Activated T-cell treated with anti-CD3 and anti-CD28 coated beads for 4 hours (primary cell): ENCODE measurements at regions not wholly inside any gene's neighbourhood (a gene's known extent, or its start where the extent isn't known, plus 50 kb on each side); places are given as distances from the start of the nearest gene placed in this dataset.
"Not testable (repeated sequence)": the region's sequence is repeated elsewhere in the genome, so short reads cannot be mapped to it uniquely, and the experiment has no call there.

Experiments used
- DNase-seq: peaks from one replicate; pipeline ENCODE4 v3.0.0-alpha.2; 2020

DNA sequence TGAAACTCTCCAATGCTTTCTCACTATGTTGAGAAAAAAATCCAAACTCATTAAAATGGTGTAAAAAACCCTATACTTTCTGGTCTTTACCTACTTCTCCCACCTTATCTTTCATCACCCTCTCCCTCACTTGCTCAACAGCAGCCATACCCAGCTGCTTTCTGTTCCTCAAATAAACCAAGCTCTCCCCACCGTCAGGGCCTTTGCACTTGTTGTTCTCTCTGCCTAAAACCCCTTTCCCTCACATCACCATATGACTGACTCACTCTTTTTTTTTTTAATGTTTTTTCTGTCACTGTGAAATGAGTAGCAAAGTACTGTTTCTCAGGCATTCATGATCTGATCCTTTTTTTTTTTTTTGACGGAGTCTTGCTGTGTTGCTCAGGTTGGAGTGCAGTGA, 122.3 kb upstream of the TMEM164 start:
- DNase-seq: no peak

DNA sequence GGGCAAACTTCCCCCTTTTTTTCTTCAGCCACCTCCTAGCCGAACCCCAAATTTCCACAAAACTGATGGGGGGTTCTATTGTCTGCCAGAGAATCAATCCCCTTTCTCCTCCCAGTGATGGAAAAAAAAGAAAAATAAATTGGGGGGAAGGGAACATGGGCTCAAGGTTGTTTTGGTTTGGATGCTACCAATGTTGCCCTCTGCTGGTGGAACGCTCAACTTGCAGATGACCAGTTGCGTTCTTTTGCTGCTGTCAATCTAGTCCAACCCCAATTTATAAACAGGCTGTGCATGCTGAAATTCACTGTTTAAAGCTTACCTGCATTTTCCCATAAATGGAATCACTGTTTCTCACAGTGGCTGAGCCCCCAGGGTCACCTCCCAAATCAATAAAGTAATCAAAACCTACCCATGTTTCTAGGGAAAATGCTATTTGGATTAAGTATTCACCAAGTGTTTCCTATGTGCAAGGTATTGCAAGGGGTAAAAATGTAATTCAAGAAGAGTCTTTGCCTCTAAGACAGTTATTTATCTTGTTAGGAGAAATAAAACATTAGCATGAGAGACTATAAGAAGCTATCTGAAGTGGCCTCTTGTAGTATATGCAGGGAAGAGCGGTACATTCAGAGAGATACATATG, 116.7 kb upstream of the TMEM164 start:
- DNase-seq: peak; percentile 0

DNA sequence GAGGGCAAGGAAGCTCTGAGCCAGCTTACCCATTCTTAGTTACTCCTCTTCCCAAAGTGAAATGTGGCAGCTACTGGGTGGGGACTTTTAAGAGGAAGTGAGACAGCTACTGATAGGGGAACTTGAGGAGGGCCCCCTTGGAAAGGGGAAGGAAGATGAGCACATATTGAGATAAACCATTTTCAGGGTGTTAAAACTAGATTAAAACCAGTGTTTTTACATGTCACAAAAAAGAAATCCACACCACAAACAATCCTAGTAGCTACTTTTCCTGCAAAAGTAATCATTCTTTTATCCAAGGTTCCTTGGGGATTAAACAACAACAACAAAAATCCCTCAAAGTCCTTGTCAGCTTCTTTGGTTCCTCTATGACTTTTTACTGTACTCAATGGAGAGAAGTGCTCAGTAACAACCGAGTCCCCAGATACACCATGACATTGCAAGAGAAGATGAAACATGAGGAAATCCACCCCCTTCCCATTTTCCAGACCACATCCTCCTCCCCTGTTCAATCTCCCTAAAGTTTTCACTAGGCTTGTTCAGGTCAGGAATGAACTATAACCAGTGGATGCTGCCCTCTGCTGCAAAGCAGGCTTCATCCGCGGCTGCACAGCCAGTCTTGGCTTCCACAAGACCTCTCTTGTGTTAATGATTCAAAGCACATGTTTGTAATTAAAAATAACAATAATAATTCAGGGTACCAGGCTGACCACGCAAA, 113.5 kb upstream of the TMEM164 start:
- no peak for DNase-seq

DNA sequence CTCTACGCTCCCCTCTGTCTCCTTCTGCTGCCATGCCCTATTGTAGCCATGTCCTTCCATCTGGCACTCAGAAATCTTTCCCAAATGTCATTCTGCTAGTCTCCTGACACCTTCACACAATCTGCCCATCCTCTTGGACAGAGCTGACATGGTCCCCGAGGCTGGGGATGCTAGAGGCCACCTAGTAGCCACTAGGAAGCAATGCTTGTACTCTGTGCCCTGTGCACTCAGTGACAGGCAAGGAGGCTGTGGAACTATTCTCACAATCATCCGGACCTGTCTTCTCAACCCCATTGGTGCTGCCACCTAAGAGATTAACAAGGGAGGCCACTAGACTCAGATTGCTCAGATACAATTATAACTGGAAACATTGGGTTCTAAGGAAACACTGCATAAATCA, 112.6 kb upstream of the TMEM164 start:
- no peak for DNase-seq

DNA sequence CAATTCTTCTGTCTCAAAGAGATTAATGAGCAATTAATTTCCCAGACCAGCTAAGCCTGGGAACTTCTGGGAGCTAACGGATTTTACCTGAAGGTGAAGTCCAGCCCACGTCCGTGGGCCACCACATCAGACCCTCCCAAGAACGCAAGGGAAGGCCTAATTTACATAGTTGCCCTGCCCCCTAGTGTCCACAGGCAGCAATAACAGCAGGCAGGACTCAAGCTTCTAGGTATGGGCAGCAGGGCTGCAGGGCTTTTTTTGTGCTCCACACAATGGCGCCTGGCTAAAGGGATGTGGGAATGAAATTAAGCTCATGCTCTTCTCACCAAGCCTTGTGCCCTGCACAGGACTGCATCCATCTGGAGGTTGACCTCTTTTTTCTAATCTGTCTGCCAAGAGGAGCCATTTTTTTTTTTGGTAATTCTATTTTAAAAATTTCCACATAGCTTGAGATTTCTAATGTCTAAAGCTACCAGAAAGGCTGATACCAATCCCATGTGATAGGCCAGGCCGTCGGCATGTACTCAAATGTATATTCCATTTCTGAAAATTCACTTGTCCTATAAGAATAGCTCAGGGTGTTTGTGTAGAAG, 111.9 kb upstream of the TMEM164 start:
- DNase-seq: peak; percentile 24

DNA sequence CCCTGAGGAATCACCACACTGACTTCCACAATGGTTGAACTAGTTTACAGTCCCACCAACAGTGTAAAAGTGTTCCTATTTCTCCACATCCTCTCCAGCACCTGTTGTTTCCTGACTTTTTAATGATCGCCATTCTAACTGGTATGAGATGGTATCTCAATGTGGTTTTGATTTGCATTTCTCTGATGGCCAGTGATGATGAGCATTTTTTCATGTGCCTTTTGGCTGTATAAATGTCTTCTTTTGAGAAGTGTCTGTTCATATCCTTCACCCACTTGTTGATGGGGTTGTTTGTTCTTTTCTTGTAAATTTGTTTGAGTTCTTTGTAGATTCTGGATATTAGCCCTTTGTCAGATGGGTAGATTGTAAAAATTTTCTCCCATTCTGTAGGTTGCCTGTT, 106.9 kb upstream of the TMEM164 start:
- not testable (repeated sequence) for DNase-seq

DNA sequence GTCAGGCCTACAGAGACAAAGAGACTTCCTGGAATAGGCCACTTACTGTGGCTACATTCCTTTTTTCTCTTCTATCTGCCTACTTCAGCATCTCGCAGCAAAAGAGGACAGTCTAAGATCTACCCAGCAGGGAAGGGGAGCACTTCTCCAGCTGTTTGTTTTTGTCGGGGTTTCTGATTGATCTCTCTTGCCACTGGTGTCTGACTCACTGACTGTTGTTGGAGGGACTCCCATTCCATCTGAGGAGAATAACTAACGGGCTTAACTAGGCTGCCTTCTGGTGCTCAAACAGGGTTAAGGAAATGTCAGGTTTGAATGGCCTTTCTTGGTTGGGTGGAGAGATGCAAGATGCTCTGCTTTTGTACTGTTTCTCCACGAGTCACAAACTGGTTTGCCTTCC, 100.2 kb upstream of the TMEM164 start:
- DNase-seq: no peak

DNA sequence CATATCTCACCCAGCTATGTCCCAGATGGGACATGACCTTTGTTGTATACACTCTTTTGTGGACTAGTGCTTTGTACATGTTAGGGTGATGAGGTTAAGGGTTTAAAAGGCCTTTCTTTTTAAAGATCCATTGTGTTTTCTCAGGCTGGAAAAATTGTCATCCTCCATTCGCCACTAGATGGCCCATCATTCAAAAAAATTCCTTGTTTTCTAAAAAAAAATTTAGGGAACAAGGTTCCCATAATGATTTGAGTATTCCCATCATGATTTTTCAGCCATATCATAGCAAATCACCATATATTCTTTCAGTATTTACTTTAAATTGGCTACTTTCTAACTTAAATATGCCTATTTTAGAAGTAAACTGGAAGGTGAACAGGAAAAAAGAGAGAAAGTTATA, 91.9 kb upstream of the TMEM164 start:
- no peak for DNase-seq

DNA sequence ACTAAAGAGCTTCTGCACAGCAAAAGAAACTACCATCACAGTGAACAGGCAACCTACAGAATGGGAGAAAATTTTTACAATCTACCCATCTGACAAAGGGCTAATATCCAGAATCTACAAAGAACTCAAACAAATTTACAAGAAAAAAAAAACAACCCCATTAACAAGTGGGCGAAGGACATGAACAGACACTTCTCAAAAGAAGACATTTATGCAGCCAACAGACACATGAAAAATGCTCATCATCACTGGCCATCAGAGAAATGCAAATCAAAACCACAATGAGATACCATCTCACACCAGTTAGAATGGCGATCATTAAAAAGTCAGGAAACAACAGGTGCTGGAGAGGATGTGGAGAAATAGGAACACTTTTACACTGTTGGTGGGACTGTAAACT, 89.9 kb upstream of the TMEM164 start:
- DNase-seq: not testable (repeated sequence)

DNA sequence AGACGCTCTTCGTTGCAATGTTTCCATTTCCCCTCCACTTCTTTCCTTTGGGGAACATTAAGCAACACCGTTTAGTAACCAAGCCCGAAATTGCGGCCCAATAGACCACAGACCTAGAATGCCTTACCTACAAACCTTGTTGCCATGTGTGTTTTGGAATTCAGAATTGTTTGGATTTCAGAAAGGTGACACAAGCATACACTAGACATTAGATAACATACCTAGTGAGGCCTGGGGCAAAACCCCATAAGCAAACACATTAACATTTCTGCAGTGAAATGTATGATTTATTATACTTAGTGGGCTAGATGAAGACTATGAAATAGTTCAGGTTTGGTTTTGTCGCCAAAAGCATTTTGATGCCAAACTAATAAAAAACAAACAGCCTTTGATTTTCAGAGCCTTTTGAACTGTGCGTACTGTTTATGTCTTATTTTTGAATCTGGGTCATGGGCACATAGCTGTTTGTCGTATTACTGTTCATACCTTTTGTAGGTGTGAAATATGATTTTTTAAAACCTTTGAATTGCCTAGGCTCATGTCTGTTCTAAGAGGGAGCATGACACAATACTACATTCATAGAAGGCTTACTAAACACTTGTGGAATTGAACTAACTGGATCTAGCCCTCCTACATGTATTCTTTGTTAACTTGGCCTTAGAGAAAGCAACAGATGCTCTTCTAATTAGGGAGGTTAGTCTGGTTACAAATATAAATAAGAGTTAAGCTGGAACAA, 88.6 kb upstream of the TMEM164 start:
- DNase-seq: no peak

DNA sequence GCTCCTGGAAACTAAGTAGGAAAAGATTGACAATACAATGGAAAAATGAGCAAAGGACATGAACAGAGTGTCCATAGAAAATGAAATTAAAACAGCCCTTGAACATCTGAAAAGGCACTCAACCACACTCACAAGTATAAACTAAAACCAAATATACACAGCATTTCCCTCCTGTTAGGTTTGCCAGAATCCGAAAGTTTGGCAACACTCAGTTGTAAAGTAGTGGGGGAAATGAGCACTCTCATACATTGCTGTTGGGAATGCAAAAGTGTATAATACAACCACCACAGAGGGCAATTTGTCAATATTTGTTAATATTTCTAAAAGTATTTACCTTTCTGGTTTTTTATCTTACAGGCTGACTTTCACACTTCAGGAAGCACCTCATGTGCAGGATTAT, 84.2 kb upstream of the TMEM164 start:
- no peak for DNase-seq

DNA sequence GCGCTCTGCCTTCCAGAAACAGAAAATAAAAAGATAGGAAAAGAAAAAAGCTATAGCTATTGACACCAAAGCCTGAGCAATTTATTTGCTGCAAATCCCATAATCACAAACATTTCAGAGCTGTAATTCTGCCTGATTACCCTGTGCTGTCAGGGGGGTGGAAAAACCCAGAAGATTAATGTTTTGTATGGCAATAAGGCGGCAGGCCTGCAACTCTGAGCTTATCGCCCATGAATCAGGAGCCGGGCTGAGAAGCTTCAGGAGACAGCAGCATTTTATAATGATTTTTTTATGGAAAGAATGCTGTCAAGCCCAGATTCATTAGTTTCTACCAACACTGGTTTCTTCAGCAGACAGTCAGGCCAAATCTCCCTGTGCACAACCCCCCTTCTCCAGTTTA, 82.6 kb upstream of the TMEM164 start:
- no peak for DNase-seq

DNA sequence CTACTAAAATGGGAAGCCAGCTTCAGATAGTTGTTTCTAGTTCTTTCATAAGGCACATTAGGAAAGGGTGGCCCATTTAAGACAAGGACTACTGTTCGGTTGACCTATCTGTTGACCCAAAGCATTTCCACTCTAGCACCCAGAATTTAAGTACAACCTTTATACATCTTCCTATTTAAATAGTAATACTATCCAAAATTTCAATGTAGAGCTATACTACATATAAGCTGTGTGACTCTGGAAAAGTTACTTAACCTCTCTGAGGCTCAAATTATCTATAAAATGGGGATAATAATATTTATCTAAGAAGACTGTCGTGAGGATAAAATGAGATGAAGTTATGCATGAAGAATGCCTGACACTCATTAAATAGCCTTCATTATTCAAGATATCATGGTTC, 82.0 kb upstream of the TMEM164 start:
- DNase-seq: no peak

DNA sequence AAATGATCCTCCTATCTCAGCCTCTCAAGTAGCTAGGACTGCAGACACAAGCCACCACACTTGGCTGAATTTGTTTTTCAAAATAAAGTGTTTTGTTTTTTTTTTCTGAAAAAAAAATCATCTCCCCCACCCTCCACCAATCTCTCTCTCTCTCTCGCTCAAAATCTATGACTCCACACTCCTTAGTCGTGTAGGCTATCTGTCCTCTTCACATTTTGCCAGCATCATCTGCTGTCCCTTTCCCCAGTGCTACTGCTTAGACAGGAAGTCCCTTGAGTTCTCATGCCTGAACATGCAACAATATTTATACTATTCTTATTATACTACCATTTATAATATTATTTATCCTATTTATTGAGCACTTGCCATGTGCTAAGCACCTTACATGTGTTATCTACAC, 80.7 kb upstream of the TMEM164 start:
- DNase-seq: no peak

DNA sequence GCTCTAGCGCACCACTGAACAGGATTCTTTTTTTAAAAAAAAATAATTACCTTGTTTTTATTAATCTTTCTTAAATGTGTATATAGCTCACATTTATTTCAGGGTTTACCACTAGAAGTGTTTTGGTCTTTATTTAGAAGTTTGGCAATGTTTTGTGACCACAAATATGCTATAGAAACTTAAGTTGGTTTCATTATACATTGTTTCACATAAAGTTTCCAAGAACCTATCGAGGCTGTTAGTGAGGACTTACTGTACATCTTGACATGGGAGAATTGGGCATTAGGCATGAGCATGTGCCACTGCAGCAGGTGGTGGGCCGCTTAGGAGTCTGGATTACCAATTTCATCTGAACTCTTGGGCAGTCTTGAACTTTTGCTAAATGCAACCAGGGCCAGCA, 77.9 kb upstream of the TMEM164 start:
- DNase-seq: not testable (repeated sequence)

DNA sequence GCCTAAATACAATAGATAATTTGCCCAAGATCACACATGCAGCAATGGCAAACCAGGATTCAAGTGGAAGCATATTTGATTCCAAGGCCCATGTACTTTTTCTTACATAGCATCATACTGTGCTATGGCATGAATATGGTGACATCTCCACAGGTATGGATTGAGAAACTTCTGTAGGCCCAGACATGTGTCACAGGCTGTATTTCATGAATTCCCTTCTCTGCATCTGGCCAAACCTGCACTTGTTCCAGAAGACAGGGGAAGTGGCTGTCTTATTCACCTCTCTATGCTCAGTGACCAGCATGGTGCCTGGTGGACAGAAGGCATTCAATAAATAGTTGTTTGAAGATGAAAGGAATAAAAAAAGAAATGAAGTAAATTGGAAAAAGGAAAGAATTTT, 77.3 kb upstream of the TMEM164 start:
- DNase-seq: no peak

DNA sequence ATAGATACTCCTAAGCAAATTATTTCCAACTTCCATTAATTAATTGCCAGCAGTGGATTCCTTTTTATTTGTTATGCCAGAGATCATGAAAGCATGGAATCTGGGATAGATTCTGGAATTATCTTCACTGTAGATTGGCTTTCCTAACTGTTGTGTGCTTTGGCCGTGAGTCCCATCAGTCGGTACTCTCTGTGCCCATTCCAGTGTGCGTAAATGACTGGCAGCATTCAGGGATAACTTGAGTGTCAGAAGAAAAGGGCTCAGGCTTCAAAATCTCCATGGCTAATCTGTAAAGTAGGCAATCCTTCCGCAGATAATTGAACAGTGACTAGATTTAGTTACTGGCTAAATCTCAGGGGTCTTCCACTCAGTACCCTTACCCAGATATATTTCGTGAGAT, 76.8 kb upstream of the TMEM164 start:
- no peak for DNase-seq

DNA sequence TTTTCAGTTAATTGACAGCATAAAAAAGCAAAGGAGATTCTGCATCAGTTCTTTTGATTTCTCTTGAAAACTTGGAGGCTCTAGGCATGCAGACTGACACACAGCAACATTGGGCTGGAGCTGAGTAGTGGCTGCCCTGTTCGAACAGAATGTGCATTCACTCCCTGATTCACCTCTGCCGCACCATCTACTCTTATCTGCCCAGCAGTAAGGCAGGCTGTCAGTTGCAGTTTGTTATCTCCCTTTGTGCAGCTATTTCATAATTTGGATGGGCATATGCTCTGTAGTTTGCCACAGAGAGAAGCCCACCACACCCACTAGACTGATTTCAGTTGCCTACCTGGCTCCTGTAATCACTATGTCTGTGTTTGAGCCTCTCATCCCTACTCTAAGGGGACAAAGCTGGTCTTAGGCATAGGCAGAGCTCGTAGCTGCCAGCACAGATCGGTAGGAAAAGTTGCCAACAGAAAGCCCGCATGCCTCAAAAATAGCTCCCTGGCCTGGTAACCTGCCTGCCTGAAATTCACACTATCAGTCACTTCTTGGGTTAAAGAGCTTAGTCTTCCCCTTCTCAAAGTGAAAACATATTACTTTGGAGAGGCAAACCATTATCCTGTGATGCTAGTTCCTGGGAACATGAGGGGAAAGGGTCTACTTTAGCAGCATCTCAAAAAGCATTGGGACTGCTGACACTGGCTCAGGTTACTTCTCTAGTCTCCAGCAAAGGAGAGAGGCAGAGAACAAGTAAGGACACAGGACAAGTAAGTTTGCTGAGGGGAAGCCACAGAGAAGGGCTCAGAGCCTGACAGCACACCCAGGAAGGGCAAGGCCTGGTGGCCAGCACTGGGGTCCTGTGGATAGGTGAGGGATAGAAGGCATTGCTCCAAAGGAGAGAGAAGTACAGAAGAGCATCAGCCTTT, 75.9 kb upstream of the TMEM164 start:
- no peak for DNase-seq

DNA sequence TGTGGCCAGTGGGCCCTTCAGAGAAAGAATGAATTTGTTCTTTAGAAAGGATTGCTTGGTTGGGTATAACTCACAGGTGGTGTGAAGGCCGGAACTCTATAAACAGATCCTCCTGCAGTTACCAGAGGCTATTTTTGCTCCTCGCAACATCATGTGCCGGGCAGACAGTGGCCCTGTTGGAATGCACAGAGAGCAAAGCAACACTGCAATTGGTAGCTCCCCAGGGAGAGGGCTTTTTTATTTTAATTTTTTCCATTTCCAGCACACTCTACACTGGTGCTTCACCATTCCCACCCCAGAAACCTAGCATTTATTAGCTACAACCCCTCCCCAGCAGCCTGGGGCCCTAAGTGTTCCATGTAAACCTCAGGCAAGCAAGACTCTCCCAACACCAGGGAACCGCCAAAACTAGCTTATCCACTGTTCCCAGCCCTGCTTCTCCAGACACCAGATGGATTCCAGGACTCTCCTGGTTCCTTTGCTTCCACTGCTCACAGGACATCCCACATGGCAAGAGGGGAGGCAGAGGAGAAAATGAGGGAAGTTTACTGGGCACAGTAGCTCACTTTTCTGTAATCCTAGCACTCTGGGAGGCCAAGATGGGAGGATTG, 75.1 kb upstream of the TMEM164 start:
- no peak for DNase-seq

DNA sequence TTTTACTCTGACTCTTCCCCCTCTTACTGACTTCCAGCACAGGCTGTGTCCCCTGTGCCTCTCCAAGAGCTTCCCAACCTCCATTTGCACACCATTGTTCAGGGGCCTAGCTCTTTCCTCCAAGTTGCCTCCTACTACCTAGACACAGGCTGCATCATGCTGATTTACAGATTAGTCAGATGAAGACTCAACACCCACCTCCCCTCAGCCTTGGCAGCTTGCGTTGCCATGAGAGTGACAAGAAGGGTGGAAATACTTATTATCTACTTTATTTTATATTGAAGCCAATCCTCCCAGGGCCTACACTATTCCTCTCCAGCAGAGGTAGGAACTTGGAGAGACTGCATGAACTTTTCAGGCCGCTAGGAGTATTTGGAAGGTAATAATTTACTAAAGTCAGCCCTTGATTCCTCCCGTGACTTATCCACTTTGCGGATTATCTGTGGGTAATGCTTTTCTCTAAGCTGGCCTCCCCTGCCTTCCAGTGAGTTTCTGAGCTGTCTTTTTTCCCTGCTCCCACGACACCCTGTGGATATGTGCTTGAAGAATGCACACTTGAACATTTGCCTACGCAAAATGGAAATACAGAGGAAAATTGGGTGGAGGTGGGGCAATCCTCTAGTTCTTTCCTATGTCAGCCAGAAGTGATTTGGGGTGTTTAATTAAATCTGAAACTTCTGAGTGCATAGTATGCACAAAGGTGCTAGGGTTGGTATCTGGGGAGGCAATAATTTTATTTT, 74.1 kb upstream of the TMEM164 start:
- DNase-seq: no peak

DNA sequence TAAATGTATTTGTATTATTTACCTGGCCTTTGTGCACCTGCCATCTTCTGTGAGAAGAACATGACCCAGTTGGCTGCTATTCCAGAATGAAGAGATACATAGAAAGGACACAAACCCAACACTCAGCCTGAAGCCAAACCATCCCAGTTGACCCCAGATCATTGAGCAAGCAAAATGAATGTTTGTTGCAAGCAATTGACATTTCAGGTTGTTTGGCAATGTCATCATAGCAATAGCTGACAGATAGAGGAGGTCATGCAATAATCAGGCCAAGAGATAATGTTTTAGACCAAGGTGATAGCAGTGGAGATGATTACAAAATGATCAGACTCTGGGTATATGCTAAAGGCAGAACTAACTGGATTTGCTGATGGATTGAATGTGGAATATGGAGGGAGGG, 71.2 kb upstream of the TMEM164 start:
- DNase-seq: no peak

DNA sequence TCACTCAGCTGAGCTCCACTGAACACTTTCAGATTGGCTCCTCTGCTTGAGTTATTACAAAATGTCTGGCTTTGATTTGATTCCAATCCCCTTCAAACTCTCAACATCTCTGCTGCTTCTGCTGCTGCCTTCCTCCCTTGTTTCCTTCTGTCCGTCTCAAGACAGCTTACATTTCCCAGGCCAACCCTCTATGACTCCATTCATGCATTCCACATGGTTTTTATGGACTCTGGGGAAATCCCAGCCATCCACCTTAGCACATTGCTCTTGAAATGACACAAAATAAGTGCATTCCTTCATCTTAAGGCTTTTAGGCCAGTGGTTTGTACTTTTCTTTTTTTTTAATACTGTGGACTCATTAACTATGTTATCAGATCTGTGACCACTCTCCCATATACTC, 68.5 kb upstream of the TMEM164 start:
- DNase-seq: no peak
